ENCODE measurements at regions not wholly inside any gene's neighbourhood (a gene's known extent, or its start where the extent isn't known, plus 50 kb on each side); places are given as distances from the start of the nearest gene placed in this dataset.

DNA sequence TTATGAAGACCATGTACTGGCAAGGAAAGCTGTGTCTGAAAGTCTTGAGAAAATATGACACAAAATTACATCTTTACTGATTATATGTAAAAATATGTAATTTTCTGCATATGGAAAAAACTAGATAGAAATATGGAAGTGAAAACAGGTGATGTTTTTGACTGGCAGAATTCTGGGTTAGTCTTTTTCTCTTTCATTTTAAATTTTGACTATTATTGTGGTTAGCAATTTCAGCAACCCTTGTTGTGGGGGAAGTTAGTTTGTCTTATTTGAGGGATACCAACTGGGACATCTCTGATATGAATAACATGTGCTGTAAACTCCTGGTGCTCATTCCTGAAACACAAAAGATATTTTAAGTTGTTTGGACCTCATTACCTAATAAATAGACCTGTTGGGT lies 49.9 kb upstream of the CPEB2 start:
- no peak for DNase-seq

Data from NCI-H187 treated with DMSO at 0.1 percent for 48 hours (cell line).